HEK293T (cell line): ENCODE measurements at regions not wholly inside any gene's neighbourhood (a gene's known extent, or its start where the extent isn't known, plus 50 kb on each side); places are given as distances from the start of the nearest gene placed in this dataset.

Experiments used
- ARNT ChIP-seq: fragments of 450-650 bp; IDR thresholded peaks from 2 replicates; pipeline ENCODE4 v1.6.1; 2017; ENCODE audit warnings: mild to moderate bottlenecking
- BHLHE40 ChIP-seq: fragments of 450-650 bp; IDR thresholded peaks from 2 replicates; pipeline ENCODE4 v1.6.1; 2016; ENCODE audit warnings: mild to moderate bottlenecking, moderate library complexity, borderline replicate concordance
- CTBP1 ChIP-seq: fragments of 450-650 bp; IDR thresholded peaks from 2 replicates; pipeline ENCODE4 v1.6.1; 2016; ENCODE audit warnings: borderline replicate concordance
- ELF4 ChIP-seq: fragments of 450-650 bp; IDR thresholded peaks from 2 replicates; pipeline ENCODE4 v1.6.1; 2017; ENCODE audit warnings: antibody characterized with exemption
- FOXA1 ChIP-seq: fragments of 450-650 bp; IDR thresholded peaks from 2 replicates; pipeline ENCODE4 v1.6.1; 2016; ENCODE audit warnings: mild to moderate bottlenecking
- FOXM1 ChIP-seq: fragments of 450-650 bp; IDR thresholded peaks from 2 replicates; pipeline ENCODE4 v1.6.1; 2017; ENCODE audit warnings: mild to moderate bottlenecking, borderline replicate concordance
- L3MBTL2 ChIP-seq: fragments of 450-650 bp; conservative IDR thresholded peaks from 2 replicates; pipeline ENCODE4 v1.6.1; 2016; ENCODE audit warnings: mild to moderate bottlenecking
- LEF1 ChIP-seq: fragments of 450-650 bp; IDR thresholded peaks from 2 replicates; pipeline ENCODE4 v1.6.1; 2017; ENCODE audit warnings: mild to moderate bottlenecking, borderline replicate concordance
- NFRKB ChIP-seq: fragments of 450-650 bp; IDR thresholded peaks from 2 replicates; pipeline ENCODE4 v1.6.1; 2016; ENCODE audit warnings: mild to moderate bottlenecking, moderate library complexity
- SP1 ChIP-seq: fragments of 450-650 bp; IDR thresholded peaks from 2 replicates; pipeline ENCODE4 v1.6.1; 2017
- SUZ12 ChIP-seq: fragments of 450-650 bp; IDR thresholded peaks from 2 replicates; pipeline ENCODE4 v1.6.1; 2016; ENCODE audit warnings: mild to moderate bottlenecking
- TARDBP ChIP-seq: fragments of 450-650 bp; IDR thresholded peaks from 2 replicates; pipeline ENCODE4 v1.6.1; 2016
- ZNF384 ChIP-seq: fragments of 450-650 bp; IDR thresholded peaks from 2 replicates; pipeline ENCODE4 v1.6.1; 2016
- TF ChIP-seq, protein P1 (sequence below): fragments of 450-650 bp; IDR thresholded peaks from 2 replicates; pipeline ENCODE4 v1.6.1; 2016

DNA sequence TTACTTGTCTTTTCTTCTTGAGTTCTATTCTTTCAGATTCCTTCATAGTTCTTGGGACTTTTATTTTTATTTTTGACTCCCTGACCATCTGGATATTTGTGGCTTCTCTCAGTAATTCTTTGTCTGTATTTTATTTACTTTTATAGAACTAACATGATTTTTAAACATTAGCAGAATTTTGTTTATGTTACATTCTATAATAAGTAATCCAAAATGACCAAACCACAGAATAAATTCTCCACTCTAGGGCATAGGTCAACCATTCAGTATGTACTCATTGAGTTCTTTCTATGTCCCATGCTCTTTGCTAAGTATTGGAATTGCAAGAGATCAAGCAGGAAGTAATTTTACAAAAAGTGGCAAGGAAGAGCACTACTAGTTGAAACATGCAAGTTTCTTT, 969.0 kb downstream of the TTLL7 start:
- TF ChIP-seq ELF4 (no peak), LEF1 (no peak), CTBP1 (no peak), FOXA1 (no peak), FOXM1 (no peak), SP1 (no peak), ARNT (no peak), L3MBTL2 (no peak), BHLHE40 (no peak), SUZ12 (no peak), TARDBP (no peak), NFRKB (no peak), ZNF384 (no peak)
- TF ChIP-seq, protein P1, sequence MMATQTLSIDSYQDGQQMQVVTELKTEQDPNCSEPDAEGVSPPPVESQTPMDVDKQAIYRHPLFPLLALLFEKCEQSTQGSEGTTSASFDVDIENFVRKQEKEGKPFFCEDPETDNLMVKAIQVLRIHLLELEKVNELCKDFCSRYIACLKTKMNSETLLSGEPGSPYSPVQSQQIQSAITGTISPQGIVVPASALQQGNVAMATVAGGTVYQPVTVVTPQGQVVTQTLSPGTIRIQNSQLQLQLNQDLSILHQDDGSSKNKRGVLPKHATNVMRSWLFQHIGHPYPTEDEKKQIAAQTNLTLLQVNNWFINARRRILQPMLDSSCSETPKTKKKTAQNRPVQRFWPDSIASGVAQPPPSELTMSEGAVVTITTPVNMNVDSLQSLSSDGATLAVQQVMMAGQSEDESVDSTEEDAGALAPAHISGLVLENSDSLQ, result no peak
